ENCODE measurements at regions not wholly inside any gene's neighbourhood (a gene's known extent, or its start where the extent isn't known, plus 50 kb on each side); places are given as distances from the start of the nearest gene placed in this dataset.

DNA sequence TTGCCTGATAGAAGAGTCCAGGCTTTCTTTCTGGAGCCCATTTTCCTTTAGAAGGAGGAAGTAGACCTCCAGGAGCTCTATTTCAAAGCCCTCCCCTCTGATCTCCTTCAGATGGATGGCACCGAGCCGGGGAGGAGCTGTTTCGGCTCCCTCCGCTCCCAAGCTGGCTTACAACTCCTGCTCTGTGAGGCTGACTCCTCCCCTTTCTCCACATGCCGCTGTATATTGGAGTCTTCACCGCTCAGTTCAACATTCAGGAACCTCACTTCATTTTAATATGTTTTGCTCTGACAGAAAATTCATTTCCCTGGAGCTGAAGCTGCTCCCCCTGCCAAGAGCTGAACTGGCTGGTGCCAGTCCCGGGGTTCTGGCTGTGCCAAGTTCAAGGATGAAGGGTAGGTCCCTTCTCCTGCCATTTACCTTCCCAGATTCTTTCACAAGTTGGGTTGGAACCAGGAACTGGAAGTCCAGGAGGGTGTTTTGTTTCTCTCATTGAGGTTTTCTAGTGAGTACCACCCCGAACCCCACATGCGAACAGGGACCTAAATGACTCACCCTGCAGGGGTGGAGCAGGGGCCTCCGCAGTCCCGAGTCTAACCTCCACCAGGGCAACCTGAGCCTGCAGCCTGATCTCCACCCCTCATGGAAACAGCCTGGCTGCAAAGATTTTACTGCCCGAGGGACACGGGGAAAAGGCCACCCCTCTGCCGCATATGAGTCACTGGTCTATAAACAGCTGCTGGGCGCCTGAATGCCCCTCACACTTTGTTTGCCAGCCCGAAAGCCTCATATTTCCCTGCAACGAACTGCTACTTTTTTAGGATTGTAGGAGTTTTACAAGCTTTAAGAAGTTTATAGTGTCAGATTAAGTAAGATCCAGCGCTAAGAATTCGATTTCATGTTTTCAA is 68.6 kb upstream of the FOXA2 start:
- H3K27ac ChIP-seq (ENCODE audit: low read depth in 2 of 2, low read length in 2 of 2) = no peak overlapping the region
- no peaks in the 10 kb centered on the region for H3K4me1 ChIP-seq (ENCODE audit: control insufficient read depth in 2 of 2, insufficient read depth in 2 of 2, low read length in 2 of 2)
- H3K4me3 ChIP-seq (ENCODE audit: low read length in 2 of 2) = no peak overlapping the region
- H3K27me3 ChIP-seq (ENCODE audit: control insufficient read depth in 2 of 2, insufficient read depth in 2 of 2, low read length in 2 of 2) = peaks cover 0 to 3% of the 10 kb centered on the region in 2 donors
- no peaks in the 10 kb centered on the region for H3K36me3 ChIP-seq (ENCODE audit: control insufficient read depth in 2 of 2, insufficient read depth in 2 of 2, low read length in 2 of 2)
- H3K9ac ChIP-seq (ENCODE audit: low read depth in 1 of 2, low read length in 2 of 2) = no peak overlapping the region
- no peaks in the 10 kb centered on the region for H3K9me3 ChIP-seq (ENCODE audit: control insufficient read depth in 2 of 2, low read length in 2 of 2)

- H3K9ac ChIP-seq (ENCODE audit: low read depth in 1 of 2, low read length in 2 of 2) = no peak overlapping the region
- no peaks in the 10 kb centered on the region for H3K4me1 ChIP-seq (ENCODE audit: control insufficient read depth in 2 of 2, insufficient read depth in 2 of 2, low read length in 2 of 2)
- no peaks in the 10 kb centered on the region for H3K9me3 ChIP-seq (ENCODE audit: control insufficient read depth in 2 of 2, low read length in 2 of 2)
- no peak overlapping the region for H3K27ac ChIP-seq (ENCODE audit: low read depth in 2 of 2, low read length in 2 of 2)
- H3K36me3 ChIP-seq (ENCODE audit: control insufficient read depth in 2 of 2, insufficient read depth in 2 of 2, low read length in 2 of 2) = no peaks in the 10 kb centered on the region
- H3K27me3 ChIP-seq (ENCODE audit: control insufficient read depth in 2 of 2, insufficient read depth in 2 of 2, low read length in 2 of 2) = peaks cover 0 to 3% of the 10 kb centered on the region in 2 donors
- H3K4me3 ChIP-seq (ENCODE audit: low read length in 2 of 2) = no peak overlapping the region
These were observed 69.6 kb upstream of the FOXA2 start for GRCh38 chr20:22653658-22654642.

- Histone ChIP-seq H3K27me3 (ENCODE audit: control insufficient read depth in 2 of 2, insufficient read depth in 2 of 2, low read length in 2 of 2) (no peaks in the 10 kb centered on the region), H3K4me1 (ENCODE audit: control insufficient read depth in 2 of 2, insufficient read depth in 2 of 2, low read length in 2 of 2) (no peaks in the 10 kb centered on the region), H3K9ac (ENCODE audit: low read depth in 1 of 2, low read length in 2 of 2) (no peak overlapping the region), H3K4me3 (ENCODE audit: low read length in 2 of 2) (no peak overlapping the region), H3K36me3 (ENCODE audit: control insufficient read depth in 2 of 2, insufficient read depth in 2 of 2, low read length in 2 of 2) (no peaks in the 10 kb centered on the region), H3K27ac (ENCODE audit: low read depth in 2 of 2, low read length in 2 of 2) (no peak overlapping the region), H3K9me3 (ENCODE audit: control insufficient read depth in 2 of 2, low read length in 2 of 2) (no peaks in the 10 kb centered on the region)
These were observed 79.2 kb upstream of the FOXA2 start for GRCh38 chr20:22663528-22664025.

GRCh38 chr20:22667198-22667597 is 82.8 kb upstream of the FOXA2 start:
- no peak overlapping the region for H3K27ac ChIP-seq (ENCODE audit: low read depth in 2 of 2, low read length in 2 of 2)
- H3K27me3 ChIP-seq (ENCODE audit: control insufficient read depth in 2 of 2, insufficient read depth in 2 of 2, low read length in 2 of 2) = no peaks in the 10 kb centered on the region
- no peaks in the 10 kb centered on the region for H3K9me3 ChIP-seq (ENCODE audit: control insufficient read depth in 2 of 2, low read length in 2 of 2)
- H3K4me3 ChIP-seq (ENCODE audit: low read length in 2 of 2) = no peak overlapping the region
- H3K9ac ChIP-seq (ENCODE audit: low read depth in 1 of 2, low read length in 2 of 2) = no peak overlapping the region
- no peaks in the 10 kb centered on the region for H3K4me1 ChIP-seq (ENCODE audit: control insufficient read depth in 2 of 2, insufficient read depth in 2 of 2, low read length in 2 of 2)
- no peaks in the 10 kb centered on the region for H3K36me3 ChIP-seq (ENCODE audit: control insufficient read depth in 2 of 2, insufficient read depth in 2 of 2, low read length in 2 of 2)

DNA sequence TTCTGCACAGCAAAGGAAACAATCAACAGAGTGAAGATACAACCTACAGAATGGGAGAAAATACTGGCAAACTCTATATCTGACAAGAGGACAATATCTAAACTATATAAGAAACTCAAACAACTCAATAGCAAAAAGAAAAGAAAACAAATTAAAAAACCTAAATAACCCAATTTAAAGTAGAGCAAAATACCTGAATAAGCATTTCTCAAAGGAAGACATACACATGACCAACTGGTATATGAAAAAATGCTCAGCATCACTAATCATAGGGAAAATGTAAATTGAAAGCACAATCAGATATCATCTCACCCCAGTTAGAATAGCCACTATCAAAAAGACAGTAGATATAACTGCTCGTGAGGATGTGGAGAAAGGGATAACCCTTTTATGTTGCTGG is 87.8 kb upstream of the FOXA2 start:
- Histone ChIP-seq H3K4me1 (ENCODE audit: control insufficient read depth in 2 of 2, insufficient read depth in 2 of 2, low read length in 2 of 2) (no peaks in the 10 kb centered on the region), H3K27ac (ENCODE audit: low read depth in 2 of 2, low read length in 2 of 2) (no peak overlapping the region), H3K9me3 (ENCODE audit: control insufficient read depth in 2 of 2, low read length in 2 of 2) (no peaks in the 10 kb centered on the region), H3K9ac (ENCODE audit: low read depth in 1 of 2, low read length in 2 of 2) (no peak overlapping the region), H3K4me3 (ENCODE audit: low read length in 2 of 2) (no peak overlapping the region), H3K27me3 (ENCODE audit: control insufficient read depth in 2 of 2, insufficient read depth in 2 of 2, low read length in 2 of 2) (peaks cover 0 to 4% of the 10 kb centered on the region in 2 donors), H3K36me3 (ENCODE audit: control insufficient read depth in 2 of 2, insufficient read depth in 2 of 2, low read length in 2 of 2) (no peaks in the 10 kb centered on the region)

DNA sequence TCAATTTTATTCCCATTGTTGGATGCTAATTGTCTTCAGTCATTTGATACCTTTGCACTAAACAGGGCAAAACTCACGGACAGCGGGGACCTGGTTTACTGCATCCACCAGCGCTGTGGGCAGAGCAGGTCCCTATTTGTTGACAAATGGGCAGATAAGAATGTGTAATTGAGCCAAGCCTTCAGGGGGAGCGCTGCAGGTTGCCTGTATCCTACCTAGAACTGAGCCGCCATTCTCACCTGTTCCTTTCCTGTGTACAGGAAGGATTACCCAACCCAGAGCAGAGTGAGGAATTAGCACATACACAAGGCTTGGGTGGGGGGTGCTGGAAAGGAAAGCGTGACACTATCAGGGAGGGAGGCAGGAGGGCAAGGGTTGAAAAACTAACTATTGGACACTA is 89.1 kb upstream of the FOXA2 start:
- H3K36me3 ChIP-seq (ENCODE audit: control insufficient read depth in 2 of 2, insufficient read depth in 2 of 2, low read length in 2 of 2) = no peaks in the 10 kb centered on the region
- H3K27ac ChIP-seq (ENCODE audit: low read depth in 2 of 2, low read length in 2 of 2) = no peak overlapping the region
- H3K27me3 ChIP-seq (ENCODE audit: control insufficient read depth in 2 of 2, insufficient read depth in 2 of 2, low read length in 2 of 2) = peaks cover 0 to 4% of the 10 kb centered on the region in 2 donors
- no peaks in the 10 kb centered on the region for H3K9me3 ChIP-seq (ENCODE audit: control insufficient read depth in 2 of 2, low read length in 2 of 2)
- H3K4me3 ChIP-seq (ENCODE audit: low read length in 2 of 2) = no peak overlapping the region
- H3K9ac ChIP-seq (ENCODE audit: low read depth in 1 of 2, low read length in 2 of 2) = no peak overlapping the region
- no peaks in the 10 kb centered on the region for H3K4me1 ChIP-seq (ENCODE audit: control insufficient read depth in 2 of 2, insufficient read depth in 2 of 2, low read length in 2 of 2)

DNA sequence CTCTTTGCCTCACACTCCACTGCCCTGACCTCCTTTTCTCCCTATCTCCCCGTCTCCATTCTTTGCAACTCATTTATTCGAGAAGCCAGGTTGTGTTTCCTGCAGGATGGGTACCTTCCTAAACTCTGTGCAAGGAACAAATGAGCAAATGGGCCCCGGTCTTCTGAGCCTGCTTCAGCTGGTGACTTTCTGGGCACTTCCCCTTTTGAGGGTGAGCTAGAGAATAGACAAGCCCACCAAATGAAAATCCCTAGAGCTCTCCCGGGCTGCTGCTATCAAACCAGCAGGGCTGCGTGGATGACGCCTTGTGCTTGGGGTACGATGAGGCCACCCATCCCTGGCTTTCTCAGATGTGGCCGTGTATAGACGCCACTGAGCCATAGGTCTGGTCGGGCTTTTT is 91.0 kb upstream of the FOXA2 start:
- Histone ChIP-seq H3K9me3 (ENCODE audit: control insufficient read depth in 2 of 2, low read length in 2 of 2) (no peaks in the 10 kb centered on the region), H3K27ac (ENCODE audit: low read depth in 2 of 2, low read length in 2 of 2) (no peak overlapping the region)

DNA sequence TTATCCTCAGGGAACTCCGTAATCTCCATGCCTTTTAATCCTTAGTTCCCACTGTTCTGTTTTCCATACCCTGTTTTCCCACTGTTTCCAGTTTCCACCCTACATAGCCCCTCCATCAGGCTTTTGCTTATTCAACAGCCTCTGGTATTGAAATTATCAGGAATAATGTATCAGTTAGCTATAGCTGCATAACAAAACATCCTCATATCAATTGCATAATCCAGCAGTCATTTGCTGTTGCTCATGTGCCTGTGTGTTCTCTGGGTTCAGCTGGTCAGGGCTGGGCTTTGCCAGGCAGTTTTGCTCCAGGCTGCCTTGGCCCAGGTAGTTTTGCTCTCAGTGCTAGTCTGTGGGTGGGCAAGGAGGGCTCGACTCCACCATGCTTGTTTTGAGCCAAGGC is 94.3 kb upstream of the FOXA2 start:
- Histone ChIP-seq H3K4me3 (ENCODE audit: low read length in 2 of 2) (no peak overlapping the region), H3K36me3 (ENCODE audit: control insufficient read depth in 2 of 2, insufficient read depth in 2 of 2, low read length in 2 of 2) (no peaks in the 10 kb centered on the region), H3K9ac (ENCODE audit: low read depth in 1 of 2, low read length in 2 of 2) (no peak overlapping the region), H3K4me1 (ENCODE audit: control insufficient read depth in 2 of 2, insufficient read depth in 2 of 2, low read length in 2 of 2) (no peaks in the 10 kb centered on the region), H3K27ac (ENCODE audit: low read depth in 2 of 2, low read length in 2 of 2) (no peak overlapping the region), H3K27me3 (ENCODE audit: control insufficient read depth in 2 of 2, insufficient read depth in 2 of 2, low read length in 2 of 2) (peaks cover 0 to 2% of the 10 kb centered on the region in 2 donors), H3K9me3 (ENCODE audit: control insufficient read depth in 2 of 2, low read length in 2 of 2) (no peaks in the 10 kb centered on the region)

More for the DNA sequence above, 91.0 kb upstream of the FOXA2 start:
- Histone ChIP-seq H3K9ac (ENCODE audit: low read depth in 1 of 2, low read length in 2 of 2) (no peak overlapping the region), H3K27me3 (ENCODE audit: control insufficient read depth in 2 of 2, insufficient read depth in 2 of 2, low read length in 2 of 2) (peaks cover 0 to 4% of the 10 kb centered on the region in 2 donors), H3K4me3 (ENCODE audit: low read length in 2 of 2) (no peak overlapping the region), H3K36me3 (ENCODE audit: control insufficient read depth in 2 of 2, insufficient read depth in 2 of 2, low read length in 2 of 2) (no peaks in the 10 kb centered on the region), H3K4me1 (ENCODE audit: control insufficient read depth in 2 of 2, insufficient read depth in 2 of 2, low read length in 2 of 2) (no peaks in the 10 kb centered on the region)

DNA sequence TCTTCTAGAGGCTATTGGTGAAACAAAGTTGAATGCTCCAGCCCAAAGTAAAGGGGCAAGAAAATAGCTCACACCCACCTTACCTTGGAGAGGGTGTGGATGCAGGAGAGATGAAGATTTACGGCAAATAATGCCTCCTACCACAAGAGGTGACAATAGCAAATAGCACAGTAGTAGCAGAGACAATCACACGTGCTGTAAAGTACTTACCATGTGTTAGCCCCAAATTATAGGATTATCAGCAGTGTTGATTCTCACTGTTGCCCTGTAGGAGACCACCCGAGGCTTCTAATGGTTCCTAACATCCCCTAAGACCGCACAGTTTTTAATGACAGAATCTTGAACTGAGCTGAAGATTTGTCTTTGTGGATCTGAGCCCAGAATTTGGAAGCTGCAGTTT is 94.8 kb upstream of the FOXA2 start:
- H3K27me3 ChIP-seq (ENCODE audit: control insufficient read depth in 2 of 2, insufficient read depth in 2 of 2, low read length in 2 of 2) = no peaks in the 10 kb centered on the region
- H3K4me1 ChIP-seq (ENCODE audit: control insufficient read depth in 2 of 2, insufficient read depth in 2 of 2, low read length in 2 of 2) = no peaks in the 10 kb centered on the region
- H3K4me3 ChIP-seq (ENCODE audit: low read length in 2 of 2) = no peak overlapping the region
- H3K9ac ChIP-seq (ENCODE audit: low read depth in 1 of 2, low read length in 2 of 2) = no peak overlapping the region
- H3K27ac ChIP-seq (ENCODE audit: low read depth in 2 of 2, low read length in 2 of 2) = no peak overlapping the region
- H3K36me3 ChIP-seq (ENCODE audit: control insufficient read depth in 2 of 2, insufficient read depth in 2 of 2, low read length in 2 of 2) = no peaks in the 10 kb centered on the region
- H3K9me3 ChIP-seq (ENCODE audit: control insufficient read depth in 2 of 2, low read length in 2 of 2) = no peaks in the 10 kb centered on the region
